Suprapubic skin (tissue), 4 donors: ENCODE measurements at regions not wholly inside any gene's neighbourhood (a gene's known extent, or its start where the extent isn't known, plus 50 kb on each side); places are given as distances from the start of the nearest gene placed in this dataset.

ENCODE experiments used
- DNase-seq, 2 donors: peaks; one replicate each; pipeline ENCODE4 v3.0.0-alpha.2; 2019; ENCODE audit warnings: low spot score in 2 of 2
- H3K27ac ChIP-seq: fragments of 200-600 bp; sonication (generic); one replicate; pipeline ENCODE4 v1.5.1; 2019
- H3K27me3 ChIP-seq: fragments of 200-600 bp; sonication (generic); one replicate; pipeline ENCODE4 v1.5.1; 2019
- H3K36me3 ChIP-seq: fragments of 200-600 bp; sonication (generic); one replicate; pipeline ENCODE4 v1.5.1; 2019
- H3K4me1 ChIP-seq: fragments of 200-600 bp; sonication (generic); one replicate; pipeline ENCODE4 v1.5.1; 2019
- H3K4me3 ChIP-seq: fragments of 200-600 bp; sonication (generic); one replicate; pipeline ENCODE4 v1.5.1; 2019; ENCODE audit warnings: mild to moderate bottlenecking
- H3K9me3 ChIP-seq: fragments of 200-600 bp; sonication (generic); one replicate; pipeline ENCODE4 v1.5.1; 2019
- EP300 ChIP-seq: sonication (generic); formaldehyde crosslinking; IDR thresholded peaks from one replicate; pipeline ENCODE4 v1.6.1; 2017; ENCODE audit warnings: antibody characterized with exemption
- POLR2A ChIP-seq, 2 donors: fragments of 450-650 bp; IDR thresholded peaks; one replicate each; pipeline ENCODE4 v1.6.1; 2017; ENCODE audit warnings: antibody characterized with exemption in 2 of 2, mild to moderate bottlenecking in 2 of 2, moderate library complexity in 2 of 2
- POLR2AphosphoS5 ChIP-seq, 3 donors: sonication (generic); formaldehyde crosslinking; IDR thresholded peaks; one replicate each; pipeline ENCODE4 v1.6.1; 2017; ENCODE audit warnings: antibody characterized with exemption in 3 of 3
- WGBS: methylation state at CpG from one replicate; pipeline ENCODE4 v1.1.5; 2018; 5-methylcytosine and 5-hydroxymethylcytosine counted together
- TF ChIP-seq, protein P1 (sequence below), 2 donors: fragments of 200-600 bp in 1 of 2; fragments of 450-650 bp in 1 of 2; sonication (generic) in 1 of 2; IDR thresholded peaks; one replicate each; pipeline ENCODE4 v1.5.1; 2016 to 2019; ENCODE audit warnings: antibody characterized with exemption in 2 of 2, mild to moderate bottlenecking in 1 of 2, moderate library complexity in 1 of 2

DNA sequence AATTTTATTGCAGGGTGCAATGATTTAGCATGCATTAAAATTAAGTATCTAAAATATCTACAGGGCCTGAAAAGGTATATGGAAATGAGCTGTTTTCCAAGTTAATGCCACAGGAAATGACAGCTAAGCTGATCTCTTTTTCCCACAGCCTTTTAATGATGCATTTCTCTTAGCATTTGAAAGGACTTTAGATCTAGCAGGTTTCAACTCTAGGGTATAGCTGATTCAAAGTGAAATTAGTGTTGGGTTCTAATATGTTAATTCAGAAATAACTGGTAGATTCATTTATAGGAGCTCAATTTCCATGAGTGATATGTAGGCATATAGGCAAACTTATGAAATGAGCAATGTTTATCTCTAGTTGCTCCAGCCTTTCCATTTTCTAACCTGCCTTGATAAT is 274.2 kb downstream of the CASP12 start:
- H3K4me1 ChIP-seq = no peaks in the 10 kb centered on the region
- no peaks in the 10 kb centered on the region for H3K9me3 ChIP-seq
- TF ChIP-seq POLR2A (IDR thresholded peaks at IDR 0.05) (no peak), EP300 (no peak), POLR2AphosphoS5 (IDR thresholded peaks at IDR 0.05) (no peak)
- TF ChIP-seq, protein P1, sequence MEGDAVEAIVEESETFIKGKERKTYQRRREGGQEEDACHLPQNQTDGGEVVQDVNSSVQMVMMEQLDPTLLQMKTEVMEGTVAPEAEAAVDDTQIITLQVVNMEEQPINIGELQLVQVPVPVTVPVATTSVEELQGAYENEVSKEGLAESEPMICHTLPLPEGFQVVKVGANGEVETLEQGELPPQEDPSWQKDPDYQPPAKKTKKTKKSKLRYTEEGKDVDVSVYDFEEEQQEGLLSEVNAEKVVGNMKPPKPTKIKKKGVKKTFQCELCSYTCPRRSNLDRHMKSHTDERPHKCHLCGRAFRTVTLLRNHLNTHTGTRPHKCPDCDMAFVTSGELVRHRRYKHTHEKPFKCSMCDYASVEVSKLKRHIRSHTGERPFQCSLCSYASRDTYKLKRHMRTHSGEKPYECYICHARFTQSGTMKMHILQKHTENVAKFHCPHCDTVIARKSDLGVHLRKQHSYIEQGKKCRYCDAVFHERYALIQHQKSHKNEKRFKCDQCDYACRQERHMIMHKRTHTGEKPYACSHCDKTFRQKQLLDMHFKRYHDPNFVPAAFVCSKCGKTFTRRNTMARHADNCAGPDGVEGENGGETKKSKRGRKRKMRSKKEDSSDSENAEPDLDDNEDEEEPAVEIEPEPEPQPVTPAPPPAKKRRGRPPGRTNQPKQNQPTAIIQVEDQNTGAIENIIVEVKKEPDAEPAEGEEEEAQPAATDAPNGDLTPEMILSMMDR (IDR thresholded peaks at IDR 0.05) = no peak

DNA sequence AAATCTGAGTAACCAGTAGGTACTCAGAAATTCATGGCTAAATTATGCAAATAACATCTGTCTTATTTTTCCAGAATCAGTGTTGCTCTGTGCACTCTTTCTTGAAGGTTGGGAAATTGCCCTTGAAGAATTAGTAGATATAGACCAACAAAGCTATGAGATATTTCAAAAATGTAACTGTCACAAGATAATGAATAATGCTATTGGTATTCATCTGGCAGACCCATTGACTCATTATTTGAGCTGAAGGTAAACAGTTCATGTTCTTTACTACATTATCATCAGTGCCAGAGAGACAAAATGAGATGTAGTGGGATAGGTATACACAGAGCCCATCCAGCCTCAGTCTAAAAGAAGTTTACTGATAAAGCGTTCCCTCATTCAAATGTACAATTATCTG is 274.7 kb downstream of the CASP12 start:
- Histone ChIP-seq H3K36me3 (no peaks in the 10 kb centered on the region), H3K4me3 (no peak overlapping the region), H3K27ac (no peak overlapping the region), H3K4me1 (no peaks in the 10 kb centered on the region), H3K27me3 (no peaks in the 10 kb centered on the region), H3K9me3 (no peaks in the 10 kb centered on the region)
- no peak for DNase-seq
- 82% methylated on average over 1 of the region's 1 CpG for WGBS
- TF ChIP-seq, protein P1 (IDR thresholded peaks at IDR 0.05) = no peak
- TF ChIP-seq EP300 = no peak
- TF ChIP-seq POLR2A (IDR thresholded peaks at IDR 0.05) = no peak
- no peak for TF ChIP-seq POLR2AphosphoS5 (IDR thresholded peaks at IDR 0.05)

More for the DNA sequence above, 274.2 kb downstream of the CASP12 start:
- no peaks in the 10 kb centered on the region for H3K36me3 ChIP-seq
- no peak overlapping the region for H3K27ac ChIP-seq
- H3K27me3 ChIP-seq = no peaks in the 10 kb centered on the region
- H3K4me3 ChIP-seq = no peak overlapping the region
- DNase-seq = no peak

DNA sequence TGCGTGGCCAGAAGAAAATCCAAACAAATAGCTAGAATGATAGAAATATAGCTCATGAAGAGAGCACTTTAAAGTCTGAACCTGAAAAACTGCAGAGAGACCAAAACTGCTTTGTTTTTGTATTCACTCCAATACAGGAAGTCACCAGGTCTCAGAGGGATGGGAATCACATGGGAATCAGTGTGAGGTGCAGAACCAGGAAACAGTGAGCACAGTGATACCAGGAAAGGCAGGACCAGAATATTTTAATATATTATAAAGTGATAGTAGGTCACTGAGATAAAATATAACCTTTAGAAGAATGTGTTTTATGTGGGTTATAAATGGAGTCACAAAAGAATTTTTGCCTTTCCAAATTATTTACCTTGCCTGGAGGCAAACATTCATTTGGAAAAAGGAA is 277.3 kb downstream of the CASP12 start:
- no peak for TF ChIP-seq EP300
- TF ChIP-seq, protein P1 (IDR thresholded peaks at IDR 0.05) = no peak
- no peak for TF ChIP-seq POLR2AphosphoS5 (IDR thresholded peaks at IDR 0.05)
- TF ChIP-seq POLR2A (IDR thresholded peaks at IDR 0.05) = no peak
- WGBS = 88% methylated on average over 1 of the region's 1 CpG
- Histone ChIP-seq H3K9me3 (no peaks in the 10 kb centered on the region), H3K4me3 (no peak overlapping the region), H3K27me3 (no peaks in the 10 kb centered on the region), H3K4me1 (no peaks in the 10 kb centered on the region), H3K36me3 (no peaks in the 10 kb centered on the region), H3K27ac (no peak overlapping the region)
- no peak for DNase-seq

DNA sequence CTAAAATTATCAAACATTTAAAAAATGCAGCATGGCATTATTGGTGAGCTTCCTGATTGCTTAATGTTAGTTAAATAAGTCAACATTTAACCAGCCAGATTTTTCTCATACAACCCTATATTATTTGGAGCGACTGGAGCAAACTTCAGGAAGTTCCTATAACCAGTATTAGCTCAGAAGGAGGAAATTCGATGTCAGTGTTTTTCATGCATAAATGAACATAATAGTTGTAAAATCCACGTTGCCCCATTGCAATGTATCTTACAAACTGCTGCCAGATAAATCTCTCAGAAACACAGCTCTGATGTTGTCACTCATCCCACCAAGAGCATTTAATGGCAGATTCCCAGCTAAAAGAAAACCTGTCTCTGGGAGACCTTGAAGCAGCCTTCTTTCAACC is 278.5 kb downstream of the CASP12 start:
- no peaks in the 10 kb centered on the region for H3K4me1 ChIP-seq
- H3K9me3 ChIP-seq = no peaks in the 10 kb centered on the region
- H3K27me3 ChIP-seq = no peaks in the 10 kb centered on the region
- no peaks in the 10 kb centered on the region for H3K36me3 ChIP-seq
- TF ChIP-seq EP300 (no peak), POLR2A (IDR thresholded peaks at IDR 0.05) (no peak), POLR2AphosphoS5 (IDR thresholded peaks at IDR 0.05) (no peak)
- TF ChIP-seq, protein P1 (IDR thresholded peaks at IDR 0.05) = no peak
- H3K4me3 ChIP-seq = no peak overlapping the region
- DNase-seq = no peak
- WGBS = 48% methylated on average over 3 of the region's 3 CpGs
- H3K27ac ChIP-seq = no peak overlapping the region

DNA sequence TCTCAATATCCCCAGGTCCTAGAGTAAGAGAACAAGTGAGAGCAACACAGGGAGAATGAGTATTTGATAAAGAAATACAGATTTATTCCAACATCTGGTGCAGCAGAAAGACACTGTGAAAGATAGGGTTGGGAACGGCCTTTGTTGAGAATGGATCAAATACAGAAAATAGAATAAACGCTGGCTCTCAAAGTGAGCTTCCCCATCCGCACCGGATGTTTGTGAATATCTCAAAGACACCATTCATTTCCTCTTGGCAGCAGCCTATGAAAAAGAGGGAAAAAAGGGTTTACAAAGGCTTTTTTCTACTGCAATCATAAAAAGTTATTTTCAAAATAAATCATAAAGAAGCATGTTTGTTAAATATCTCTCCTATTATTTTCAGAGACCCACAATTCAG is 279.3 kb downstream of the CASP12 start:
- H3K27me3 ChIP-seq = no peaks in the 10 kb centered on the region
- 65% methylated on average over 4 of the region's 4 CpGs for WGBS
- DNase-seq = no peak
- no peak overlapping the region for H3K27ac ChIP-seq
- no peak overlapping the region for H3K4me3 ChIP-seq
- H3K9me3 ChIP-seq = no peaks in the 10 kb centered on the region
- H3K4me1 ChIP-seq = no peaks in the 10 kb centered on the region
- no peak for TF ChIP-seq EP300
- TF ChIP-seq, protein P1 (IDR thresholded peaks at IDR 0.05) = no peak
- no peak for TF ChIP-seq POLR2AphosphoS5 (IDR thresholded peaks at IDR 0.05)
- TF ChIP-seq POLR2A (IDR thresholded peaks at IDR 0.05) = no peak
- no peaks in the 10 kb centered on the region for H3K36me3 ChIP-seq
